NCI-H69 (cell line): ENCODE measurements at regions not wholly inside any gene's neighbourhood (a gene's known extent, or its start where the extent isn't known, plus 50 kb on each side); places are given as distances from the start of the nearest gene placed in this dataset.
A peak's percentile ranks its signal among the peaks of the same experiment; 100 is the strongest.

Experiments
- DNase-seq: peaks from one replicate; lab custom pipeline; 2025; lab: John Stamatoyannopoulos, UW

DNA sequence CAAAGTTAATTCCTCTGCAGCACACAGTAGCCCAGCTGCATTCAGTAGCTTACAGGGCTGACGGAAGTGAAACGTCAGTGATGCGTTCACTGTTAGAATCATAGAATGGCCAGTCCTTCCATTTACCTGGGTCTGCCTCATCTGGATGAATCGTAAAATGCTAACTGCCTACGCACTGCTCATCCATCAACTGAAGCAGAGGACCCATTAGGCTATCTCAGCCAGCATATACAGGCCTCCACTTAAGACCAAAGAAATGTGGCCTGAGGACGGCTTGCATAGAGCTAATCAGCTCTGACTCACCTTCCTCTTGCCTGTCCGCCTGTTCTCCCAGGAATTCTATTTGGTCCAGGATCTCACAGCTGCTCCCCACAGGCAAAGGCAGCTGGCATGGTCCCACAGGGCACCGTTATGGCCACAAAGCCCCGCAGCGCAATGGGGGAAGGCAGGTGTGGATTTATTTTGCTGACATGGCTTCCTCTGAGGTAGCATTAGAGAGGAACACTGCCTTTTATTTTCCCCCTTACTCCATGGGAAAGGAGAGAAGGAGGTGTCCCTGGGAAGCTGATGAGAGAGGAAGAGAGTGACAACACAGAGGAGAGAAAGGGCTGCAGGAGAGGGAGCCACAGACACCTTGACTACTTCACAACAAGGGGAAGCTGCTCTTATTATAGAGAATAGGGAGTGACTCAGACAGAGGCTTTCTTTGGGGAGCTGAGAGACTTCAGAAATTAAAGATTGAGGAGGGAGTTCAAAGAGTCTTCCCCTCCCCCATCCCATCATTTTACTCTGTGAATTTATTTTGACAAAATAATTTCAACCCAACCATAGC is 177.6 kb downstream of the HHIPL2 start:
- peak; percentile 65 for DNase-seq

DNA sequence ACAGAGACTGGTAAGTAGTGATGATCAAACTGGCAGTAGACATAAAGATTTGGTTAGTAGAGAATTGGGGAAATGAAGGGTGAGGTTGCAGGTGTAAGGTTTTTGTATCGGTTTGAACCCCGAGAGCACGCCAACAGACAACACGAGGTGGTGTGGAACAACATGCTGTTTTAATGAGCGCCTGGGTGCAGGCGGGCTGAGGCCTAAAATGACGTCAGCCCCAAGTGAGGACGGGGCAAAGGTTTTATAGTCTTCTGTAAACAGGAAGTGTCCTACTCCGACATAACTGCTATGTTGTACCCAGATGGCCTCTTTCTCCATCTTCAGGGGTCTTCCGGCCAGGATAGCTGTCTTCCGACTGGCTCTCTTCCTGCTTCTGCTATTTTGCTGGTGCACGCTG is 178.8 kb downstream of the HHIPL2 start:
- DNase-seq, result no peak

- DNase-seq, result no peak
Measured at GRCh38 chr1:222358100-222358499, 189.8 kb downstream of the HHIPL2 start.

DNA sequence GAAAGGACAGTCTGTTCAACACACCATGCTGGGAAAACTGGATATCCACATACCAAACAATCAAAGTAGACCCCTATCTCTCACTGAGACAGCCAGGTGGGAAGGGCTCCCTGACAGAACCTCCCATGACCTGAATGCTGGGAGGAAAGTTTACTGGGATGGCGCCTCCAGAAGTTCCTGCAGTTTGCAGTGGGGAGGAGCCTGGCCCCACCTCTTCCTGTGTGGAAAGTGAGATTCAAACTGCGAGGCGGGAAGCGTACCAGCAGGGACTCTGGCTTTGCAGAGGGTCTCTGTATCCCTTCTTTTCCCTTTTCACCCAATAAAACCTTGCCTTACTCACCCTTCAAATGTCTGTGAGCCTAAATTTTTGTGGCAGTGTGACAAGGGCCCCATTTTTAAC is 190.7 kb downstream of the HHIPL2 start:
- no peak for DNase-seq

DNA sequence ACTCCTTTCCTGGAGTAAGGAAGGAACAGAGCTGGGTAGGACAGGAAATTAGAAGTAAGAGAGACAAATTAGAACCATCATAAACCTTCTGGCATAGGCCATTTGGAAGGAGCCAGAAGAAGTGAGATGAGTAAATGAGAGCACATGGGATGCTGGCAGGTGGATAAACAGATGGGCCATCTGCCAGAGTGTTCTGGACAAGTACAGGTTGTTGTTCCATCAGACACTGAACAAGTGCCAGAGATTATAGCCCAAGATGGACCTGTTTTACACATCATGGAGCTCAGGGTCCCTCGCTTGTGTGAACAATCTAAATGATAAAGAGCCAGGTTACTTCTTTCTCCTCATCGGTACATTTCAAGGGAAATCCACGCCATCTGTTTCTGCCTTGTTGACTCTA is 200.3 kb downstream of the HHIPL2 start:
- peak; percentile 69 for DNase-seq

DNA sequence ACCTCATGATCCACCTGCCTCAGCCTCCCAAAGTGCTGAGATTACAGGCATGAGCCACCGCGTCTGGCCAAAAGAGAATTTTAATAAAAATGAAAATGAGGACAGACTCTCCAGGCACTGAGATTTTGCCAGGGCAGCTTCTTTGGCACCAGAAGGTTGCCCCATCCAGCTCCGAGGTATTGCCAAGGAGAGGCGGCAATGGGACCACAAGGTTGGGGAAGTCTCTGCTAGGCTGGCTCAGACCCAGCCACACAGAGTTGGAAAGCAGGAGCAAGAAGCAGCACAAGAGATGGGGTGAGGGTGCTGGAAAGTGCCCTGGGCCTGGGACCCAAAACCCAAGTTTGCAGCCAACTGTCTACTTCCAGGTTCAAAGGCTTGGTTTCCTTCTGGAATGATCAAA is 200.9 kb downstream of the HHIPL2 start:
- DNase-seq, result no peak

DNA sequence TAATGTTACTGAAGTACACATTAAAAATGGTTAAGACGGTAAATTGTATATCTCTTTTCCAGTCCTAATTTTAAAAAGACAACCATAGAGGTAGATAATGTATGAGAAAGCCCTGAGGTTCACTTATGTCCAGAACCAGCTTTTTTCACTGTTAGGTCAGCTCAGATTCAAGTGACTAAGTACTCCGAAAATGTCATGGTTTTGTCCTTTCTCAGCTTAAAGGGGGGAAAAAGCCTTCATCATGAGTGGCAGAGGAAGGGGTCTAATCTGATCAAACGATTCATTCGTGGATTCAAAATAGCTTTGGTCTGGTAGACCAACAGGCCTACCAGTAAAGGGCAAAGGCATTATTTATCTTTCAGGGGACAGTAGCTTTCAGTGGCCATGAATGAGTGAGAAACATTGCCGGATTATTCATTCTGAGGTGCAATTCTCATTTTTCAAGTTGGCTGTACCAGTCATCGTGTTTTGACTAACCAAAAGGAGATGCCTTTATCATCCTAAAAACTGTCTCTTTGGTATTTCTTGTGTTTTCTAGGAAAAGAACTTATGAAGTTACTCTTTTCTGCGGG is 208.4 kb downstream of the HHIPL2 start:
- DNase-seq, result no peak

- peak; percentile 31 for DNase-seq
Measured at GRCh38 chr1:222335586-222335985, 212.3 kb downstream of the HHIPL2 start.

DNA sequence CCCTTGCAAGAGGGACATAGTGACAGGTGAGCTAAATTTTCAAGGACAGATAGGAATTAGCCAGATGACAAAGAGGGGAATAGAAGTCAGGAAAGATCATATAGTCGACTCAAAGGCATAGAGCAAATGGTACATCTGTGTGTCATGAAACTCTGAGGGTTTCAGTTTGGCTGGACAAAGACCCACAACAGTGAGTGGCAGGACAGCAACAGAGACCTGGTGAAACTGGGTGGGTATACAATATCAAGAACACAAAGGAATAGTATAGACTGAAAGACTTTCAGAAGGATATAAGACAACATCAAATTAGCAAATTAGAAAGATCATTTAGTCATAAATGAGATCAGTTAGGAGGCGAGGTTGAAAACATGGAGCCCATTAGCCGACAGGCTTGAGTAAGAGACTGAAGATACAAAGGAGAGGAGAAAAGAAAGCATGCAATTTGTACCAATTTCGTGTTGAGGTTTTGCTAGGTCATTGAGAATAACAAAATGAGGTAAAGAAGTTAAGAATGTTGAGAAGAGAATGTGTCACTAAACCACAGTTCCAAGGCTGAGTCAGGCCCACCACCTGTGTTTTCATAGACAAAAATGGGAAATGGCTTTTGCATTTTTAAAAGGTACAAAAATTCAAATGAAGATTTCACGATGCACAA is 213.8 kb downstream of the HHIPL2 start:
- DNase-seq, result no peak

- DNase-seq, result no peak
Measured at GRCh38 chr1:222331765-222332164, 216.1 kb downstream of the HHIPL2 start.

DNA sequence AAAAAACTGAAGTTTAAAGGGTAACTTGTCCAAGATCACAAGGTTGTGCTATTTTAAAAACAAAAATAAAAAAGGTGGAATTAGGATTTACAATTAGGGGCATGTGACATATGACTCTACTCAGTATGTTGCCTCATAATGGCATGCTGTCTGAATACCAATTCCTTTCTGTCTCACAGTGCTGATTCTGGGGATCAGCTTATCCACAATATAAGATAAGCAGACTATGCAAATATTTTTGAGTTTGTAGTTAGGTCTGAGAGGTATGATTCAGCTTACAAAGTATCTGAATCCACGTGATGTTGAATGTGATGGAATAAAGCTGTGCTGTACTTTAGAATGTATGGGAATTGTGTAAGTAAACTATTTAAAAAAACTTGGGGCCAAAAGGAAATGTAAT is 216.6 kb downstream of the HHIPL2 start:
- DNase-seq, result no peak

DNA sequence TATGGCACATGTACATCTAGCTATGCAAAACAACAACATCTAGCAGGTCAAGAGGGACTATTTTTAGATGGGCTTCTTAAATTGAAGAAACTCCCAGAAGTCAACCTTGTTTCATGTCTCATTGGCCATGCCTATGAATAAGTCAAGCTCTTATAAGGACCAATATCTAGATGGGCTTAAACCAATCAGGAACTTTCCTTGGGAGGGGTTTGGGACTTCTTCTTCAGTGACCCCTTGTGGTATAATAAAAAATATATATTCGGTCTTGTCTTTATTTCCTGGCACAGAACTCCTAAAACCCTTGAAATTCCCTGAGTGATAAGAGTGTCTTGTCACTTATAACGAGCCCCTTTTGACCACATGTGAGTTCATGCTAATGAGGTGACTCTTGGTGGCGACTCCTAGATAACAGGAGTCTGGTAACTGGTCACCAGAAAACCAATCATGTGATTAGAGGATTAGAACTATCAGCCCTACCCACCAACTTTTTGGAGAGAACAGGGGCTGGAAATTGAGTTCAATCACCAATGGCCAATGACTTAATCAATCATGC is 218.3 kb downstream of the HHIPL2 start:
- peak; percentile 25 for DNase-seq

DNA sequence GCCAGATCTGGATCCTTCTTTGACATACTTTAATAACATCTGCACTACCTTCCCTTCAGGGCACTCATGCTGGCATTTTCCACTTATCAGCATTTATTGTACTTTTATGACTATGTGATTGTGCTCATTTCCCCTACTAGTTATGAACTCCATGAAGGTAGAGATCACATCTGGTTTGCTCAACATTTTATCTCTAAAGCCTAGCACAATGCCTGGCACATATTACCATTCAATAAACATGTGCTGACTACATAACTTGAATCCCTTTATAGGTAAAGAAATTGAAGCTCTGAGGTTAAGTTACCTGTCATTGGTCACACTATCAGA is 221.2 kb downstream of the HHIPL2 start:
- no peak for DNase-seq

DNA sequence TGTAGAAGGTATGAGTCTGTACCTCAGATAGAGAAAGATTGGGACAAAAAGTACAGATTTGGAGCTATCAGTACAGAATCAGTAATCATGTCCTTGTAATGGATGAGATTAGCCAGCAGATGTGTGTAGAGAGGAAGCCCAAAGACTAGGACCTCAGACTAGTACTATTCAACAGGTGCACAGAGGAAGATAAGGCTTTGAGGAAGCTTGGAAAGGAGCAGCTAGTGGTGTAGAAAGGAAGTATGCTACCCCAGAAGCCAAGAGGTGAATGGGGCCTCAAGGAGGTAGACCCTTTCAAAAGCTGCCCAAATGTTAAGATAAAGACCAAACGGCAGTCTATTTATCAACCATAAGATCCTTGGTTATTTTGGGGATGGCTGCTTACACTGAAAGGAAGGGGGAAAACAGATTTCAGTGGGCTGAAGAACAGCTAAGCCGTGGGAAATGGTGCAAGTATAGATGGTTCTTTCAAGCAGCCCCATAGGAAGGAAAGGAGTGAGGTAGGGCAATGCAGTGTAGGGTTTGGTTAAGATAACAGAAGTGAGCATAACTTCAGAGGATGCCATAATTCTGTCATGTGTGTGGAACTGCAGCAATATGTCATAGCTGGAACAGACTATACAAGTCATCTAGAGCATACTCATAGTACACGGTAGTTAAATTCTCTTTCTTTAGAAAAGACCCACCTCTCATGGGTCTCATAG is 221.7 kb downstream of the HHIPL2 start:
- DNase-seq, result no peak

DNA sequence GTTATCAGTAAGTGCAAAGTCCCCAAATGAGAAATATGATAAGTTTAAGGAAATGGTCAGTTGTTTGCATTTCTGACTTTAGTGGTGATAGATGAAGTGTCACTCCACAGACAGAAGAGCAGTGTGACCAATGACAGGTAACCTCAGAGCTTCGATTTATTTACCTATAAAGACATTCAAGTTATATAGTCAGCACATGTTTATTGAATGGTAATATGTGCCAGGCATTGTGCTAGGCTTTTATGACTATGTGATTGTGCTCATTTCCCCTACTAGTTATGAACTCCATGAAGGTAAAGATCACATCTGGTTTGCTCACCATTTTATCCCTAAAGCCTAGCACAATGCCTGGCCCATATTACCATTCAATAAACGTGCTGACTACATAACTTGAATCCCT is 222.4 kb downstream of the HHIPL2 start:
- no peak for DNase-seq

DNA sequence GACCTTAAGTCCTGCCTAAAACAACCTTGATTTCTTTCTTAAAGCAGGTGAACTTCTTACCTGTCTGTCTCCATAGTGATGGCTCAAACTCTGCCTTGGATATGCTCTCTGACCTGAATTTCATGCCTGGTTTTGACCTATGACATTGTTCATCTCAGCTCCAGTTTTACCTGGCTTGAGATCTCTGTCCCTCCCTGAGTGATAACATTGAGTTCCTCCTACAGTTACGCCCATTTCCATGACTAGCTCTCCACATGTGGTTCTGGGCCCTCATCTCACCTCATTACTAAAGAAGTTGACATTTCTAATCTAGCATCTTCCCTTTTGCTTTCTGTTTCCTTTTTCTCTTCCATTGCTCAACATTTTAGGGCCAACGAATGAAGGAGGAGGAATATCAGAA is 233.1 kb downstream of the HHIPL2 start:
- DNase-seq, result no peak

DNA sequence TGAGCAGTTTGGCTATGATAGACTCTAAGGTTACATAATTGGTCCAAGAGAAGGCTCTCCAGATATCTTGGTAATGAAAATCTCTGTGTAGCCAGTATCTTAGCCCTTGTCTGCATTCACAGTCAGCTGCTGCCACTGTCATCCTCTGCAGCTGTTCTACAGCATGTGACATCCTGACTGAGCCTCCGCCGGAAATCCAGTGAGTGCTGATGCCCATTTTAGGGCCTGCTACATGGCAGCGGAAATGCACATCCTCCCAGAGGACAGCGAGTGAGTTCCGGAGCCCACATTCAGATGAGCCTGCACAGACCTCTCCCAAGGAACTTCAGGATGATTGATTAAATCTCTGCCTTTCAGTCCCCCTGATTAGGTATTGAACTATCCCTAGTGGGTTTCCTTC is 237.1 kb downstream of the HHIPL2 start:
- DNase-seq, result no peak

DNA sequence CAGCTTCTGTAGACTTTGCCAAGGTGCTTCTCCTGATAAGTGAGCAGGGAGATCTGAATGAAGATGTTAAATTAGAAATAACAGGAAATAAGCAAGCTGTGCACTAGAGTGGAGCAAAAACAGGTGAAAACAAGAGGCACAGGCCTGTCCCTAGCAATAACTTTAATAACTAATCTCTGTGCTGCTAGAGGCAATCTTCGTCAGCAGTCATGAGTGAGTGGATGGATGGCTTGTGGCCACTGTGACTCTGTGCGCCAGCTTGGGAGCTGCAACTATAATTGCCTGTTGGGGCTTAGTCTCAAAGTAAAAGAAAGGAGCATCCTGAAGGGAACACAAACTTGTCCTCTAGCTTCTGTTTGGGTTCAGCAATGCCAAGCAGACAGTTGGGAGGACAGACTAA is 240.3 kb downstream of the HHIPL2 start:
- no peak for DNase-seq

GRCh38 chr1:222306512-222306911 is 241.4 kb downstream of the HHIPL2 start:
- no peak for DNase-seq

- no peak for DNase-seq
Measured at GRCh38 chr1:222306011-222306410, 241.9 kb downstream of the HHIPL2 start.

DNA sequence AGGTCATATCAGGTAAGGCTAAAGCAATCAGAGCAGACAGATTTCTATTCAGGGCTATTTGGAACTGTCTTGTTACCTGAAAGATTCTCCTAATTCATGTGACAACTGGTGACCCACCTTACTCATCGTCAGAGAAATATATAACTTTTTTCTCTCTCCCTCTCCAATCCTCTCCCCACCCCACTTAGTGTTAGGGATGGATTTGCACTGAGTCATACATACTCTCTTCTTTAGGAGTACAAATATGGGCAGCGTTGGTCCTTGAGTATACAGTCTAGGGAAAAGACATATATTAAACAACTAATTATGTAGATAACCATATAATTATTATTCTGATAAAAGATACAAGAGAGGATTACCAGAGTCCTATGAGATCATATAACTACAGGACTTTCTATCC is 246.3 kb downstream of the HHIPL2 start:
- DNase-seq, result no peak

DNA sequence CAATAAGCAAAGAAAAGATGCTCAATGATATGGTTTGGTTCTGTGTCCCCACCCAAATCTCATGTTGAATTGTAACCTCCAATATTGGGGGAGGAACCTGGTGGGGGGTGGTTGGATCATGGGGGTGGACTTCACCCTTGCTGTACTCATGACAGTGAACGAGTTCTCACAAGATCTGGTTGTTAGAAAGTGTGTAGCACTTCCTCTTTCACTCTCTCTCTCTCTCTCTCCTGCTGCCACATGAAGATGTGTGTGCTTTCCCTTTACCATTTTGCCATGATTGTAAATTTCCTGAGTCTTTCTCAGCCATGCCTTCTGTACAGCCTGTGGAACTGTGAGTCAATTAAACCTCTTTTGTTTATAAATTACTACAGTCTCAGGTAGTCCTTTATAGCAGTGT is 248.4 kb downstream of the HHIPL2 start:
- no peak for DNase-seq

DNA sequence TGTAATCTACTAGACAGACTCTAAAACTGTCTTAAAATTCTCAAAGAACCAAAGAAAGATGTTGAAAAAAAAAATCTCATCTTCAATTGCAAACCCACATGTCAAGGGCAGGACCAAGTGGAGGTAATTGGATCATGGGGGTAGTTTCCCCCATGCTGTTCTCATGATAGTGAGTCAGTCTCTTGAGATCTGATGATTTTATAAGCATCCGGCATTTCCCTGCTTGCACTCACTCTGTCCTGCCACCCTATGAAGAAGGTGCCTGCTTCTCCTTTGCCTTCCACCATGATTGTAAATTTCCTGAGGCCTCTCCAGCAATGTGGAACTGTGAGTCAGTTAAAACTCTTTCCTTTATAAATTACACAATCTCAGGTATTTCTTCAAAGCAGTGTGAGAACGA is 257.0 kb downstream of the HHIPL2 start:
- DNase-seq, result no peak
